Uterus (tissue), 3 donors: ENCODE measurements at regions not wholly inside any gene's neighbourhood (a gene's known extent, or its start where the extent isn't known, plus 50 kb on each side); places are given as distances from the start of the nearest gene placed in this dataset.

Source experiments
- DNase-seq, 2 donors: peaks; one replicate each; pipeline ENCODE4 v3.0.0-alpha.2; 2019 to 2020
- H3K27ac ChIP-seq, 2 donors: fragments of 200-600 bp; sonication (generic); 1 replicate in 1 of 2; 2 replicates in 1 of 2; pipeline ENCODE4 v1.5.1; 2016 to 2018
- H3K27me3 ChIP-seq, 2 donors: fragments of 200-600 bp; sonication (generic); one replicate each; pipeline ENCODE4 v1.5.1; 2018 to 2019; ENCODE audit warnings: control low read depth in 1 of 2
- H3K36me3 ChIP-seq, 2 donors: fragments of 200-600 bp; sonication (generic); one replicate each; pipeline ENCODE4 v1.5.1; 2019; ENCODE audit warnings: control low read depth in 1 of 2
- H3K4me1 ChIP-seq, 2 donors: fragments of 200-600 bp; sonication (generic); one replicate each; pipeline ENCODE4 v1.5.1; 2018 to 2019; ENCODE audit warnings: control low read depth in 1 of 2
- H3K4me3 ChIP-seq, 2 donors: fragments of 200-600 bp; sonication (generic); 1 replicate in 1 of 2; 2 replicates in 1 of 2; pipeline ENCODE4 v1.5.1; 2018 to 2019; ENCODE audit warnings: mild to moderate bottlenecking in 1 of 2
- H3K9me3 ChIP-seq, 2 donors: fragments of 200-600 bp; sonication (generic); one replicate each; pipeline ENCODE4 v1.5.1; 2019; ENCODE audit warnings: control low read depth in 1 of 2
- CTCF ChIP-seq, 4 experiments: fragments of 200-600 bp in 2 of 4; fragments of 450-650 bp in 2 of 4; sonication (generic) in 2 of 4; IDR thresholded peaks; one replicate each; pipeline ENCODE4 v1.5.1; 2016 to 2019; ENCODE audit warnings: antibody characterized with exemption in 4 of 4, mild to moderate bottlenecking in 2 of 4, moderate library complexity in 1 of 4
- POLR2A ChIP-seq, 2 donors: fragments of 450-650 bp; IDR thresholded peaks; one replicate each; pipeline ENCODE4 v1.6.1; 2016; ENCODE audit warnings: antibody characterized with exemption in 2 of 2, mild to moderate bottlenecking in 1 of 2, moderate library complexity in 1 of 2
- intact Hi-C: fragments of 100-400 bp; cut with DNase I; formaldehyde crosslinking; loops from one replicate; pipeline ENCODE4 v1.15.1; 2023; ENCODE audit warnings: low total_unique reads
- donor health status: DM: yes; HTN: yes; CAD: no.

GRCh38 chr19:30634131-30634830, 262.1 kb downstream of the ZNF536 start:
- Histone ChIP-seq H3K27ac (no peak overlapping the region), H3K9me3 (no peaks in the 10 kb centered on the region), H3K36me3 (no peaks in the 10 kb centered on the region), H3K4me1 (no peaks in the 10 kb centered on the region), H3K27me3 (no peaks in the 10 kb centered on the region), H3K4me3 (no peak overlapping the region)
- DNase-seq: no peak
- no peak for TF ChIP-seq CTCF (IDR thresholded peaks at IDR 0.05)
- TF ChIP-seq POLR2A (IDR thresholded peaks at IDR 0.05): no peak
- intact Hi-C loops: no loop called here

- no peak for DNase-seq
Observed at GRCh38 chr19:30631033-30631370, 258.8 kb downstream of the ZNF536 start.

GRCh38 chr19:30630289-30631032, 258.3 kb downstream of the ZNF536 start:
- no peaks in the 10 kb centered on the region for H3K36me3 ChIP-seq
- TF ChIP-seq POLR2A (IDR thresholded peaks at IDR 0.05): no peak
- no peak for TF ChIP-seq CTCF (IDR thresholded peaks at IDR 0.05)
- no peak overlapping the region for H3K27ac ChIP-seq
- intact Hi-C loops: no loop called here
- no peaks in the 10 kb centered on the region for H3K4me1 ChIP-seq
- no peak for DNase-seq
- H3K9me3 ChIP-seq: no peaks in the 10 kb centered on the region
- no peak overlapping the region for H3K4me3 ChIP-seq
- no peaks in the 10 kb centered on the region for H3K27me3 ChIP-seq

More at GRCh38 chr19:30631033-30631370, 258.8 kb downstream of the ZNF536 start:
- no peaks in the 10 kb centered on the region for H3K27me3 ChIP-seq
- no peaks in the 10 kb centered on the region for H3K4me1 ChIP-seq
- H3K36me3 ChIP-seq: no peaks in the 10 kb centered on the region
- no peak overlapping the region for H3K27ac ChIP-seq
- no peak for TF ChIP-seq POLR2A (IDR thresholded peaks at IDR 0.05)
- TF ChIP-seq CTCF (IDR thresholded peaks at IDR 0.05): no peak
- no peaks in the 10 kb centered on the region for H3K9me3 ChIP-seq
- no peak overlapping the region for H3K4me3 ChIP-seq
- intact Hi-C loops: no loop called here

GRCh38 chr19:30629086-30629485, 256.9 kb downstream of the ZNF536 start:
- Histone ChIP-seq H3K27ac (no peak overlapping the region), H3K36me3 (no peaks in the 10 kb centered on the region), H3K27me3 (no peaks in the 10 kb centered on the region), H3K4me3 (no peak overlapping the region), H3K4me1 (no peaks in the 10 kb centered on the region), H3K9me3 (no peaks in the 10 kb centered on the region)
- TF ChIP-seq CTCF (IDR thresholded peaks at IDR 0.05) (no peak), POLR2A (IDR thresholded peaks at IDR 0.05) (no peak)
- DNase-seq: no peak
- intact Hi-C loops: no loop called here

- Histone ChIP-seq H3K9me3 (no peaks in the 10 kb centered on the region), H3K36me3 (no peaks in the 10 kb centered on the region), H3K27me3 (no peaks in the 10 kb centered on the region), H3K27ac (no peak overlapping the region), H3K4me1 (no peaks in the 10 kb centered on the region), H3K4me3 (no peak overlapping the region)
- intact Hi-C loops: no loop called here
- DNase-seq: no peak
- TF ChIP-seq POLR2A (IDR thresholded peaks at IDR 0.05) (no peak), CTCF (IDR thresholded peaks at IDR 0.05) (no peak)
Observed at GRCh38 chr19:30626626-30626966, 254.4 kb downstream of the ZNF536 start.
